Pancreas (tissue), 10 donors: ENCODE measurements at regions not wholly inside any gene's neighbourhood (a gene's known extent, or its start where the extent isn't known, plus 50 kb on each side); places are given as distances from the start of the nearest gene placed in this dataset.

Source experiments
- ATAC-seq, 4 donors: fragments of 200-7000 bp; cut with Tn5 transposase; one replicate each; pipeline versions ENCODE4 v1.8.0 to v1.9.1; 2020; ENCODE audit warnings: mild to moderate bottlenecking in 4 of 4, moderate library complexity in 4 of 4
- DNase-seq, 6 donors: peaks; one replicate each; pipeline ENCODE4 v3.0.0-alpha.2; 2020
- FAIRE-seq: peaks from 2 replicates; lab custom pipeline; 2012; peaks lifted over from hg19 to GRCh38; lab: Jason Lieb, UNC
- H3K27ac ChIP-seq, 4 donors: fragments of 200-600 bp; sonication (generic); 1 replicate in 3 of 4; 2 replicates in 1 of 4; pipeline versions ENCODE4 v1.5.0 to v1.8.0; 2020
- H3K27me3 ChIP-seq, 4 donors: fragments of 200-600 bp; one replicate each; pipeline ENCODE4 v1.8.0; 2021
- H3K36me3 ChIP-seq, 3 donors: fragments of 200-600 bp; sonication (generic) in 1 of 3; one replicate each; pipeline versions ENCODE4 v1.5.0 to v1.8.0; 2020 to 2021
- H3K4me1 ChIP-seq, 3 donors: fragments of 200-600 bp; one replicate each; pipeline ENCODE4 v1.8.0; 2021
- H3K4me3 ChIP-seq, 4 donors: fragments of 200-600 bp; sonication (generic) in 2 of 4; one replicate each; pipeline versions ENCODE4 v1.5.0 to v1.8.0; 2020 to 2021
- H3K9me3 ChIP-seq, 4 donors: fragments of 200-600 bp; one replicate each; pipeline ENCODE4 v1.8.0; 2021
- CTCF ChIP-seq, 4 donors: fragments of 200-600 bp; sonication (generic) in 3 of 4; IDR thresholded peaks; one replicate each; pipeline versions ENCODE4 v1.5.0 to v1.8.0; 2021; ENCODE audit warnings: antibody characterized with exemption in 4 of 4
- WGBS, 2 donors: extraction: QIAGEN DNeasy Blood & Tissue Kit; methylation state at CpG; one replicate each; pipeline ENCODE4 v1.1.7; 2013; 5-methylcytosine and 5-hydroxymethylcytosine counted together
- intact Hi-C, 3 donors: fragments of 100-400 bp; cut with DNase I; formaldehyde crosslinking; loops; one replicate each; pipeline versions ENCODE4 v1.11.1 to v1.14.2; 2022
- donor health status: healthy with polysubstance abuse.
- donor health status: DM: no; HTN: no; CAD: no; lungs with moderate emphysema.
- donor health status: DM: no; HTN: no; CAD: no.
- donor health status: control.
- donor health status: control.
- donor health status: Bipolar disorder and iron deficiency.
- donor health status: DM: yes; HTN: yes; CAD: no.
- donor health status: DM: no; HTN: no; CAD: no.
- donor health status: DM: no; HTN: no; CAD: no.
- donor health status: DM: yes; HTN: yes; CAD: no.

- Histone ChIP-seq H3K4me1 (peaks cover 0 to 10% (median 6%) of the 10 kb centered on the region in 3 donors), H3K4me3 (no peak overlapping the region), H3K9me3 (no peaks in the 10 kb centered on the region), H3K27me3 (no peaks in the 10 kb centered on the region), H3K27ac (no peak overlapping the region), H3K36me3 (no peaks in the 10 kb centered on the region)
- ATAC-seq (peak in 2 of 4 donors; percentile 58 to 73), DNase-seq (no peak), FAIRE-seq (no peak)
- TF ChIP-seq CTCF (IDR thresholded peaks at IDR 0.05): no peak
- intact Hi-C loops: no loop called here
Observed at GRCh38 chr2:187924293-187924692, 367.4 kb upstream of the GULP1 start.

- Histone ChIP-seq H3K36me3 (no peaks in the 10 kb centered on the region), H3K27ac (no peak overlapping the region), H3K9me3 (no peaks in the 10 kb centered on the region), H3K4me3 (no peak overlapping the region), H3K27me3 (no peaks in the 10 kb centered on the region), H3K4me1 (no peaks in the 10 kb centered on the region)
- DNase-seq (no peak), ATAC-seq (no peak), FAIRE-seq (no peak)
- no peak for TF ChIP-seq CTCF (IDR thresholded peaks at IDR 0.05)
- 78 to 80% methylated on average over 6 of the region's 6 CpGs for WGBS, 2 donors
- intact Hi-C loops: no loop called here
Observed at GRCh38 chr2:187934236-187934635, 357.4 kb upstream of the GULP1 start.

GRCh38 chr2:187934692-187935091, 357.0 kb upstream of the GULP1 start:
- DNase-seq: no peak
- H3K27ac ChIP-seq: no peak overlapping the region
- no peaks in the 10 kb centered on the region for H3K4me1 ChIP-seq
- no peaks in the 10 kb centered on the region for H3K36me3 ChIP-seq
- WGBS, 2 donors: 92 to 95% methylated on average over 4 of the region's 4 CpGs
- no peaks in the 10 kb centered on the region for H3K27me3 ChIP-seq
- intact Hi-C loops: no loop called here
- TF ChIP-seq CTCF (IDR thresholded peaks at IDR 0.05): no peak
- H3K4me3 ChIP-seq: no peak overlapping the region
- ATAC-seq: no peak
- FAIRE-seq: no peak
- no peaks in the 10 kb centered on the region for H3K9me3 ChIP-seq

GRCh38 chr2:187935126-187935525, 356.5 kb upstream of the GULP1 start:
- intact Hi-C loops: no loop called here
- 96% methylated on average over 6 of the region's 6 CpGs for WGBS, 2 donors

GRCh38 chr2:187936228-187936627, 355.4 kb upstream of the GULP1 start:
- Histone ChIP-seq H3K4me3 (no peak overlapping the region), H3K27me3 (no peaks in the 10 kb centered on the region), H3K36me3 (no peaks in the 10 kb centered on the region), H3K9me3 (no peaks in the 10 kb centered on the region), H3K4me1 (no peaks in the 10 kb centered on the region), H3K27ac (no peak overlapping the region)
- FAIRE-seq (no peak), ATAC-seq (no peak), DNase-seq (no peak)
- 67 to 76% methylated on average over 2 of the region's 2 CpGs for WGBS, 2 donors
- no peak for TF ChIP-seq CTCF (IDR thresholded peaks at IDR 0.05)
- intact Hi-C loops: no loop called here

More at GRCh38 chr2:187935126-187935525, 356.5 kb upstream of the GULP1 start:
- H3K4me1 ChIP-seq: no peaks in the 10 kb centered on the region
- no peak for FAIRE-seq
- ATAC-seq: no peak
- H3K4me3 ChIP-seq: no peak overlapping the region
- no peaks in the 10 kb centered on the region for H3K9me3 ChIP-seq
- no peak for TF ChIP-seq CTCF (IDR thresholded peaks at IDR 0.05)
- H3K27me3 ChIP-seq: no peaks in the 10 kb centered on the region
- H3K27ac ChIP-seq: no peak overlapping the region
- no peak for DNase-seq
- H3K36me3 ChIP-seq: no peaks in the 10 kb centered on the region
